ENCODE measurements at regions not wholly inside any gene's neighbourhood (a gene's known extent, or its start where the extent isn't known, plus 50 kb on each side); places are given as distances from the start of the nearest gene placed in this dataset.

DNA sequence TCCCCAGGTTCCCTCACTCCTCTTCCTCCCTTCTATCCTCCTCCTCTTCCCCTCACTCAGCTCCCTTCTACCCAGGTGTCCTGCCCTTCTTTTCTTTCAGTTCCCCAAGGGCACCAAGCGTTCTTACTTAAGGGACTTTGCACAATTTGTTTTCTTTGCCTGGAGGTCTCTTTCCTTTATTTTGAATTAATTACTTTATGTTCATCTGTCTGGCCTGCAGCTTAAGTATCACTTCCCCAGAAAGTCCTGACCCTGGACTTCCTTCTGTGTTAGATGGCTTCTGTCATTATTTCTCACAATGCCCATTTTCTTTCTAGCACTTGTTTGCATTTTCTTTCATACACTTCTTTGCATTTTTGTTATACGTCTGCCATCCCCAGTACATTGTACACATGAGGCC, 350.6 kb downstream of the SH3GL2 start:
- TF ChIP-seq, protein P1, sequence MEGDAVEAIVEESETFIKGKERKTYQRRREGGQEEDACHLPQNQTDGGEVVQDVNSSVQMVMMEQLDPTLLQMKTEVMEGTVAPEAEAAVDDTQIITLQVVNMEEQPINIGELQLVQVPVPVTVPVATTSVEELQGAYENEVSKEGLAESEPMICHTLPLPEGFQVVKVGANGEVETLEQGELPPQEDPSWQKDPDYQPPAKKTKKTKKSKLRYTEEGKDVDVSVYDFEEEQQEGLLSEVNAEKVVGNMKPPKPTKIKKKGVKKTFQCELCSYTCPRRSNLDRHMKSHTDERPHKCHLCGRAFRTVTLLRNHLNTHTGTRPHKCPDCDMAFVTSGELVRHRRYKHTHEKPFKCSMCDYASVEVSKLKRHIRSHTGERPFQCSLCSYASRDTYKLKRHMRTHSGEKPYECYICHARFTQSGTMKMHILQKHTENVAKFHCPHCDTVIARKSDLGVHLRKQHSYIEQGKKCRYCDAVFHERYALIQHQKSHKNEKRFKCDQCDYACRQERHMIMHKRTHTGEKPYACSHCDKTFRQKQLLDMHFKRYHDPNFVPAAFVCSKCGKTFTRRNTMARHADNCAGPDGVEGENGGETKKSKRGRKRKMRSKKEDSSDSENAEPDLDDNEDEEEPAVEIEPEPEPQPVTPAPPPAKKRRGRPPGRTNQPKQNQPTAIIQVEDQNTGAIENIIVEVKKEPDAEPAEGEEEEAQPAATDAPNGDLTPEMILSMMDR (IDR thresholded peaks at IDR 0.05): no peak
- no peak for TF ChIP-seq POLR2A (IDR thresholded peaks at IDR 0.05)
- TF ChIP-seq POLR2AphosphoS5 (IDR thresholded peaks at IDR 0.05): no peak
- H3K36me3 ChIP-seq: no peaks in the 10 kb centered on the region
- no peaks in the 10 kb centered on the region for H3K9me3 ChIP-seq
- H3K4me3 ChIP-seq: no peak overlapping the region
- no peaks in the 10 kb centered on the region for H3K27me3 ChIP-seq (replicated peaks; ENCODE audit: insufficient read depth)
- DNase-seq (ENCODE audit: low spot score): no peak
- no peaks in the 10 kb centered on the region for H3K4me1 ChIP-seq (replicated peaks)
- H3K27ac ChIP-seq: no peak overlapping the region
- intact Hi-C loops (cut with DNase I): no loop called here
- 98% methylated on average over 2 of the region's 2 CpGs for WGBS

DNA sequence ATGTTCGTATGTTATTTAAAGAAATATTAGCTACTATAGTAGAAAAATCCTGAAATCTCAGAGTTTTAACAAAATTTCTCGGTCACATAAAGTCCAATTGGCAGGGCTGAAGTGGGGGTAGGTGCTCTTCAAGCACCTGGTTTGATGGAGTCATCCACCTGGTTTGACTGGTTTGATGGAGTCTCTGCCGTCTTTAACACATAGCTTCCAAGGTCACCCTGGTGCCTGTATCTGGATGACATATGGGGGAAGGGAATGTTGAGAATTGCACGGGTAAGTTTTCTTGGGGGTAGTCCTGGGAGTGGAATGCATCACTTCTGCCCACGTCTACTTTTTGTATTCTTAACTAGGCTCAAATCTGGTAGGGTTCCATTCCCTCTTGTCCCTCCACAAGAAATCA, 351.2 kb downstream of the SH3GL2 start:
- H3K9me3 ChIP-seq: no peaks in the 10 kb centered on the region
- TF ChIP-seq POLR2A (IDR thresholded peaks at IDR 0.05): no peak
- TF ChIP-seq, protein P1 (IDR thresholded peaks at IDR 0.05): no peak
- no peak for TF ChIP-seq POLR2AphosphoS5 (IDR thresholded peaks at IDR 0.05)
- no peaks in the 10 kb centered on the region for H3K4me1 ChIP-seq (replicated peaks)
- WGBS: 63% methylated on average over 5 of the region's 5 CpGs
- no peaks in the 10 kb centered on the region for H3K27me3 ChIP-seq (replicated peaks; ENCODE audit: insufficient read depth)
- no peaks in the 10 kb centered on the region for H3K36me3 ChIP-seq
- H3K27ac ChIP-seq: no peak overlapping the region
- no peak overlapping the region for H3K4me3 ChIP-seq
- intact Hi-C loops (cut with DNase I): no loop called here
- DNase-seq (ENCODE audit: low spot score): no peak

DNA sequence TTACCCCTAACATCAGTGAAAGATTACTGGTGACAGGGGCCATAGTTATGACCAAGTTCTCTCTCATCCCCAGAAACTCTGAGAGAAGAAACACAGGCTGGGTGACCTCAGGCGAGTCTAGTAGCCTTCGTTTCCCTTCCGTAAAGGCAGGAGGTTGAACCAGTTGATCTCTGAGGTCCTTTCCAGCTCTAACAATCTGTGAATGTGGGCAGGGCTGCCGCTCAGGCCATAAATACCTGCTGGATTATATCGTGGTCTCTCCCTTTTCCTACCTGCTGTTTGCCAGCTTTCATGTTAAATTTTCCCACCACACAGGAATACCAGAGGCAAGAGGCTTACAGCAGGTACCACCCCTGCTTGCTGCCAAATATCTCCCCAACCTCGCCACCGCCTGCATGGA, 357.5 kb downstream of the SH3GL2 start:
- TF ChIP-seq, protein P1 (IDR thresholded peaks at IDR 0.05): no peak
- TF ChIP-seq POLR2AphosphoS5 (IDR thresholded peaks at IDR 0.05): no peak
- TF ChIP-seq POLR2A (IDR thresholded peaks at IDR 0.05): no peak
- Histone ChIP-seq H3K4me3 (no peak overlapping the region), H3K4me1 (replicated peaks) (no peaks in the 10 kb centered on the region), H3K9me3 (no peaks in the 10 kb centered on the region), H3K27ac (no peak overlapping the region), H3K27me3 (replicated peaks; ENCODE audit: insufficient read depth) (no peaks in the 10 kb centered on the region), H3K36me3 (no peaks in the 10 kb centered on the region)
- WGBS: 64% methylated on average over 7 of the region's 7 CpGs
- DNase-seq (ENCODE audit: low spot score): no peak
- intact Hi-C loops (cut with DNase I): no loop called here

DNA sequence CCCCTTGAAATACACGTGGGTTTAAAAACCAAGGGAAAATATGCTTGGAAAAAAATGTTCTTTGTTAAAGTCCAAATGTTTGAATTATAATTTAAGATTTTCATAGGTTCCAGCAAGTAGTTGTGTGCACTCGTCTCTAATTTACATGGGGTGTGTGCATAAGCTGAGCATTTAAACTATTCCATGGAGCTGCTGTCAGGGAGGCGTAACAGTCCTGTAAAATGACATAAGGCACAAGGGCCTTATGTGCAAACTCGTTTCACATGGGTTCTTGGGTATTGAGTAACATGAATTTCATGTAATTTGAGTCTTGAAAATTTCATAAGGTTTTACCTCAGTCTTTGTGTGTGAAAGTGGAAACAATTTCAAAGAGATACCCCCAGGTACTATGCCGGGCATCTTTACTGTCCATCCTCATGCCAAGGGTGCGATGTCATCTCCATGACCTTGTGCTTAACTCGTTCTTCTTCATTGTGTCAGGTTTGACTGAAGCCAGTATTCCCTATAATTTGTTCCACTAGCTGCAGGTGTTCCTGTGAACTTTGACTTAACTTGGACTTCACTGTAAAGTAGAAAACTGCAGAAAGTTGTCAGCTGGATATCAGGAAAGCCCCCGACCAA, 359.3 kb downstream of the SH3GL2 start:
- no peaks in the 10 kb centered on the region for H3K4me1 ChIP-seq (replicated peaks)
- no peaks in the 10 kb centered on the region for H3K27me3 ChIP-seq (replicated peaks; ENCODE audit: insufficient read depth)
- no peaks in the 10 kb centered on the region for H3K9me3 ChIP-seq
- H3K36me3 ChIP-seq: no peaks in the 10 kb centered on the region
- H3K27ac ChIP-seq: no peak overlapping the region
- DNase-seq (ENCODE audit: low spot score): no peak
- intact Hi-C loops (cut with DNase I): no loop called here
- no peak overlapping the region for H3K4me3 ChIP-seq
- WGBS: 71% methylated on average over 8 of the region's 8 CpGs
- TF ChIP-seq, protein P1 (IDR thresholded peaks at IDR 0.05): no peak
- TF ChIP-seq POLR2AphosphoS5 (IDR thresholded peaks at IDR 0.05) (no peak), POLR2A (IDR thresholded peaks at IDR 0.05) (no peak)

DNA sequence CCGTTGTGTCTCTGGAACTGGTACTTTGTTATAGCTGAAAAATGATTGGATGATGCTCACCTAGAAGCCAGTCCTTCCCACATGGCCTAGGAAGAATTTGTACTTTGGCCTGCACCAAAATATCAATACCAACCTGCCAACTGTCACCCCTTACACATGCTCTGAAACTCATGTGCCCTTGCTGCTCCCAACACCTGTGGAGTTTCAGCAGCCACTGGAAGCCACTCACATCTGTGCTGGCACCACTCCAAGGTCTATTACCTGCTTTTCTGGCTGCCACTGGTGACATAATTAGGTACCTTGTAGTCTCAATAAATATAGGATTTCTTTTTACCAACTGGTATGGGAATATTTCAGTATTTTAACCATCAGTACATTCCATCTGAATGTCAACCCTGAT, 363.6 kb downstream of the SH3GL2 start:
- no peak overlapping the region for H3K27ac ChIP-seq
- DNase-seq (ENCODE audit: low spot score): no peak
- TF ChIP-seq, protein P1 (IDR thresholded peaks at IDR 0.05): no peak
- no peak for TF ChIP-seq POLR2AphosphoS5 (IDR thresholded peaks at IDR 0.05)
- no peak for TF ChIP-seq POLR2A (IDR thresholded peaks at IDR 0.05)

More for the DNA sequence above, 363.6 kb downstream of the SH3GL2 start:
- no peaks in the 10 kb centered on the region for H3K4me1 ChIP-seq (replicated peaks)
- WGBS: 89% methylated on average over 1 of the region's 1 CpG
- H3K9me3 ChIP-seq: no peaks in the 10 kb centered on the region
- H3K27me3 ChIP-seq (replicated peaks; ENCODE audit: insufficient read depth): no peaks in the 10 kb centered on the region
- no peak overlapping the region for H3K4me3 ChIP-seq
- intact Hi-C loops (cut with DNase I): no loop called here
- H3K36me3 ChIP-seq: no peaks in the 10 kb centered on the region

All from prostate gland (tissue), 2 donors.